Skeletal muscle satellite cell (primary cell): ENCODE measurements at regions not wholly inside any gene's neighbourhood (a gene's known extent, or its start where the extent isn't known, plus 50 kb on each side); places are given as distances from the start of the nearest gene placed in this dataset.

Experiments
- H3K27me3 ChIP-seq: 2 replicates; pipeline ENCODE4 v1.7.0; 2013; ENCODE audit warnings: low read length; ENCODE audit not compliant: control insufficient read depth, insufficient read depth
- H3K36me3 ChIP-seq: 2 replicates; pipeline ENCODE4 v1.7.0; 2013; ENCODE audit warnings: mild to moderate bottlenecking, control low read depth, low read length; ENCODE audit not compliant: insufficient read depth
- H3K4me1 ChIP-seq: 2 replicates; pipeline ENCODE4 v1.7.0; 2013; ENCODE audit warnings: low read length; ENCODE audit not compliant: control insufficient read depth, insufficient read depth
- H3K4me2 ChIP-seq: 2 replicates; pipeline ENCODE4 v1.7.0; 2013; ENCODE audit warnings: mild to moderate bottlenecking, low read length
- H3K4me3 ChIP-seq: 2 replicates; pipeline ENCODE4 v1.7.0; 2013; ENCODE audit warnings: low read length
- H3K9ac ChIP-seq: 2 replicates; pipeline ENCODE4 v1.7.0; 2013; ENCODE audit warnings: mild to moderate bottlenecking, low read depth, low read length, moderate library complexity
- H3K9me3 ChIP-seq: replicated peaks from 2 replicates; pipeline ENCODE4 v1.7.0; 2013; ENCODE audit warnings: mild to moderate bottlenecking, control low read depth, low read length

DNA sequence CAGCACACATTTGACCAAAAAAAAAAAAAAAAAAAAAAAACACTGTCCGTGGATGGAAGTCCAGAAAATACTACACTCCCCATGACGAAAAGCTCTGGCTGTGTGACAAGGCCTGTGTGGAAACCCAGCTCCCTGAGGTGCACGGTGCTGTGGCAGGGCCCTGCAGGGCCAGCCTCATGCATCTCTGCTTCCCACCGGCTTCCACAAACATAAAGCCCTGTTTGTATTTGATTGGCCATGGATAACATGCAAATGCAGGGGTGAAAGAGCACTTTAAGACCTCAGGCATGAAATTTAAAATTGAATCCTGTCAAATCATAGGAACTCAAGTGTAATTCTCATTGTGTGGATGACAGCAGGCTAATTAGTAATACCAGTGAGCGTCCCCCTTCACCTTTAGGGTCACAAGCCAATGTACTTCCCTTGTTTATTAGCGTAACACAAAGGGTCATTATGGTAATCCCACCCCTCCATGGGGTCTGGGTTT lies 757.2 kb downstream of the GALR1 start:
- H3K4me2 ChIP-seq: no peak overlapping the region
- H3K36me3 ChIP-seq: no peaks in the 10 kb centered on the region
- no peak overlapping the region for H3K4me3 ChIP-seq
- no peaks in the 10 kb centered on the region for H3K27me3 ChIP-seq
- peaks cover 9% of the 10 kb centered on the region for H3K9me3 ChIP-seq
- no peaks in the 10 kb centered on the region for H3K4me1 ChIP-seq
- H3K9ac ChIP-seq: no peak overlapping the region

GRCh38 chr18:78010363-78010762 lies 760.7 kb downstream of the GALR1 start:
- H3K36me3 ChIP-seq: no peaks in the 10 kb centered on the region
- H3K9ac ChIP-seq: no peak overlapping the region
- no peaks in the 10 kb centered on the region for H3K27me3 ChIP-seq
- no peak overlapping the region for H3K4me3 ChIP-seq
- H3K9me3 ChIP-seq: peaks cover 7% of the 10 kb centered on the region
- H3K4me2 ChIP-seq: no peak overlapping the region
- H3K4me1 ChIP-seq: no peaks in the 10 kb centered on the region

DNA sequence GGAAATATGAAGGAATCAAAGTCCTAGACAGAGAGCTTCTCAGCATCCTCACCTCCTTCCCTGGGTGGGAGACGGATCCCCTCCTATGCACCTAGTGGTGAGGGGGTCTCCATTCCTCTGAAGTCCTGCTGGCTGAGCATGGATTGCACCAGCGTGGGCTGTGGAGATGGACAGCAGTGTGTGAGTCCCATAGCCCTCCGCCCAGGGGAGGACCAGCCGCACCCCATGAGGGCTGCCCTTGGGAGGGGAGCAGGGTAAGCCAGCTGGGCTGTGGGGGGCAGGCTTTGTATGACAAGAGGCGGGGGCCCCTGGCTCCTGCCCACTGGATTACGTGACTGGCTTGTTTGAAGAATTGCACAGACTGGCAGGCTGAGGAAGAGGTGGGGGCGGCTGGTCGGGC lies 768.2 kb downstream of the GALR1 start:
- Histone ChIP-seq H3K9ac (no peak overlapping the region), H3K9me3 (peaks cover 26% of the 10 kb centered on the region), H3K36me3 (no peaks in the 10 kb centered on the region), H3K27me3 (no peaks in the 10 kb centered on the region), H3K4me2 (no peak overlapping the region), H3K4me1 (no peaks in the 10 kb centered on the region), H3K4me3 (no peak overlapping the region)

- H3K9me3 ChIP-seq: peaks cover 19% of the 10 kb centered on the region
- no peak overlapping the region for H3K4me3 ChIP-seq
- no peaks in the 10 kb centered on the region for H3K4me1 ChIP-seq
- no peaks in the 10 kb centered on the region for H3K36me3 ChIP-seq
- no peak overlapping the region for H3K4me2 ChIP-seq
- H3K9ac ChIP-seq: no peak overlapping the region
- no peaks in the 10 kb centered on the region for H3K27me3 ChIP-seq
These were observed 771.5 kb downstream of the GALR1 start for GRCh38 chr18:78021196-78021595.

GRCh38 chr18:78031589-78031988 lies 781.9 kb downstream of the GALR1 start:
- H3K9ac ChIP-seq: no peak overlapping the region
- H3K27me3 ChIP-seq: no peaks in the 10 kb centered on the region
- no peaks in the 10 kb centered on the region for H3K36me3 ChIP-seq
- H3K9me3 ChIP-seq: peaks cover 29% of the 10 kb centered on the region
- no peak overlapping the region for H3K4me2 ChIP-seq
- H3K4me3 ChIP-seq: no peak overlapping the region
- H3K4me1 ChIP-seq: no peaks in the 10 kb centered on the region

GRCh38 chr18:78031991-78032390 lies 782.3 kb downstream of the GALR1 start:
- H3K9ac ChIP-seq: no peak overlapping the region
- no peak overlapping the region for H3K4me3 ChIP-seq
- no peaks in the 10 kb centered on the region for H3K27me3 ChIP-seq
- H3K36me3 ChIP-seq: no peaks in the 10 kb centered on the region
- H3K4me2 ChIP-seq: no peak overlapping the region
- peaks cover 26% of the 10 kb centered on the region for H3K9me3 ChIP-seq
- H3K4me1 ChIP-seq: no peaks in the 10 kb centered on the region

DNA sequence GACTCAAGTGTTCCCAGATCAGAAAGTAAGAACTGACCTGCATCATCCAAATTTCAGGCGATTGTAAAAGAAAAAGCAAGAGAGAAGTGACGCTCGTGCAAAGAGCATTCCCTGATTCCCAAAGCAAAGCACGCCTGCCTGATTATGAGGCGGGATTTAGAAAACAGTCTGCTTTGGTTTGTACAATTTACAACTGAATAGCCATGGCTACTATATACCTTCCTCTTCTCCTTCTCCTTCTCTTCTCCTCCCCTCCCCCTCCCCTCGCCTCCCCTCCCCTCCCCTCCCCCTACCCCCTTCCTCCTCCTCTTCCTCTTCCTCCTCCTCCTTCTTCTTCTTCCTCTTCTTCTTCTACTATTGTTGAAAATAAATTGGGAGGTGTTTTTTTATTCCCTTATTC lies 782.9 kb downstream of the GALR1 start:
- Histone ChIP-seq H3K9ac (no peak overlapping the region), H3K27me3 (no peaks in the 10 kb centered on the region), H3K4me2 (no peak overlapping the region)

DNA sequence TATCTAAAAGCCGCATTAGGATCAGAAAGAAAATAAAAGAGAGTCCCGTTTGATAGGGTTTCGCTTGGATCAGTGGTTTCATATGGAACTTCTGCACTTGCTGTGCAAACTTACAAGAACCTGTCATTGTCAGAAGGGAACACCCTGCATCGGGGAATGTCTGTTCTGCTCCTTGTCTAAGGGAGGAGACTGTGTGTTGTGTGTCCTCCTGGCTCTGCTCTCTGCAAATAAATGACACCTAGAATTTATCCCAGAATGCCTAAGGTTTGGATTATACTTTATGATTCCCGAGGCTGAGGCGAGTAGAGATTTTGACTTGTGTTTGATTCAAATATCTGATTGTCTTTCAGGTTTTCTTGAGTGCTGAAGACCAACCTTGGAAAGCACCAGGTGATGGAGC lies 785.1 kb downstream of the GALR1 start:
- Histone ChIP-seq H3K9ac (no peak overlapping the region), H3K4me3 (no peak overlapping the region), H3K27me3 (no peaks in the 10 kb centered on the region), H3K4me2 (no peak overlapping the region), H3K4me1 (no peaks in the 10 kb centered on the region), H3K36me3 (no peaks in the 10 kb centered on the region), H3K9me3 (peaks cover 19% of the 10 kb centered on the region)

More for the DNA sequence above, 782.9 kb downstream of the GALR1 start:
- Histone ChIP-seq H3K9me3 (peaks cover 20% of the 10 kb centered on the region), H3K4me1 (no peaks in the 10 kb centered on the region), H3K4me3 (no peak overlapping the region), H3K36me3 (no peaks in the 10 kb centered on the region)

DNA sequence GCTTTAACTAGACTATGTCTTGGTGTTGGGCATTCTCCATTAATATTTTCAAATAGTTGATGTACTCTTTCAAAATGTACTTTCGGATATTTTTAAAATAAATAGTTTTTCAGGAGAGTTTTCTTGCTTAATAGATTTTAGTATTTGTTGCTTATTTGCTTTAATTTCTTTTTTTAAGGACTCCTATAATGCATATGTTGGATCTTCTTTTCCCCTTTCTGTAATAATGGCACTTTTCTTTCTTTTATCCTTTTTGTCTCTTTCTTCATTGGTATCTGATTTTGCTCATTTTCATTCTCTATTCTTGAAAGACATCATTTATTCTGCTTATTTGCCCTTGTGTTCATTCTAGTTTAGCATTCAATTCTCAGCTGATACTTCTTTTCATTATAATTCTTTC lies 791.6 kb downstream of the GALR1 start:
- Histone ChIP-seq H3K4me3 (no peak overlapping the region), H3K9me3 (peaks cover 11% of the 10 kb centered on the region), H3K4me1 (no peaks in the 10 kb centered on the region), H3K9ac (no peak overlapping the region), H3K27me3 (no peaks in the 10 kb centered on the region), H3K36me3 (no peaks in the 10 kb centered on the region), H3K4me2 (no peak overlapping the region)

- H3K4me3 ChIP-seq: no peak overlapping the region
- H3K4me2 ChIP-seq: no peak overlapping the region
- no peaks in the 10 kb centered on the region for H3K36me3 ChIP-seq
- peaks cover 18% of the 10 kb centered on the region for H3K9me3 ChIP-seq
- no peak overlapping the region for H3K9ac ChIP-seq
- H3K27me3 ChIP-seq: no peaks in the 10 kb centered on the region
- H3K4me1 ChIP-seq: no peaks in the 10 kb centered on the region
These were observed 797.0 kb downstream of the GALR1 start for GRCh38 chr18:78046631-78047030.

- no peak overlapping the region for H3K4me3 ChIP-seq
- H3K27me3 ChIP-seq: no peaks in the 10 kb centered on the region
- peaks cover 12% of the 10 kb centered on the region for H3K9me3 ChIP-seq
- H3K4me1 ChIP-seq: no peaks in the 10 kb centered on the region
- H3K36me3 ChIP-seq: no peaks in the 10 kb centered on the region
- no peak overlapping the region for H3K4me2 ChIP-seq
- no peak overlapping the region for H3K9ac ChIP-seq
These were observed 799.6 kb downstream of the GALR1 start for GRCh38 chr18:78049281-78049680.

- no peaks in the 10 kb centered on the region for H3K4me1 ChIP-seq
- no peaks in the 10 kb centered on the region for H3K27me3 ChIP-seq
- H3K9me3 ChIP-seq: peaks cover 2% of the 10 kb centered on the region
These were observed 805.2 kb downstream of the GALR1 start for GRCh38 chr18:78054801-78055200.

More at GRCh38 chr18:78054801-78055200, 805.2 kb downstream of the GALR1 start:
- Histone ChIP-seq H3K36me3 (no peaks in the 10 kb centered on the region), H3K9ac (no peak overlapping the region), H3K4me2 (no peak overlapping the region), H3K4me3 (no peak overlapping the region)
